HG02840 (cell line): ENCODE measurements at regions not wholly inside any gene's neighbourhood (a gene's known extent, or its start where the extent isn't known, plus 50 kb on each side); places are given as distances from the start of the nearest gene placed in this dataset.
"Not testable (repeated sequence)": the region's sequence is repeated elsewhere in the genome, so short reads cannot be mapped to it uniquely, and the experiment has no call there.

Experiments
- ATAC-seq: cut with Tn5 transposase; IDR thresholded peaks from one replicate; pipeline ENCODE4 v1.9.1; 2021; ENCODE audit warnings: mild to moderate bottlenecking, moderate library complexity, moderate number of reproducible peaks; ENCODE audit not compliant: unreplicated experiment, low FRiP score

DNA sequence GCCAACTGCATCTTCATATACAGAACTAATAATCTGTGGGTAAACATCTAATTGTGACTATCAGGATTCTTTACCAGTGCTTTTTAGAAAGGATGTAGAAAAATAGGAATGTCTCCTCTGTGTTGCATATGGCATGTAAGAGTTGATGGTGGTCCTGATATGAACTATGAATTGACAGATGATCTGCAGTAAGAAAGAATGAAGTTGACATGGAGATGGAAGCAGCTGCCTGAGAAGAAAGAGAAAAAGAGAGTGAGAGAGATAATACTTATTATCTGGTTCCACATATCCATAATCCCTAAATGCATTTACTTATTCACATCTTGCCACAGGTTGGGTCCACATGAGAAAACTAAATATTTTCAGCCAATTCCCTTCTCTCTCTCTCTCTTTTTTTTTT, 1022.9 kb downstream of the SLC6A15 start:
- no peak for ATAC-seq

DNA sequence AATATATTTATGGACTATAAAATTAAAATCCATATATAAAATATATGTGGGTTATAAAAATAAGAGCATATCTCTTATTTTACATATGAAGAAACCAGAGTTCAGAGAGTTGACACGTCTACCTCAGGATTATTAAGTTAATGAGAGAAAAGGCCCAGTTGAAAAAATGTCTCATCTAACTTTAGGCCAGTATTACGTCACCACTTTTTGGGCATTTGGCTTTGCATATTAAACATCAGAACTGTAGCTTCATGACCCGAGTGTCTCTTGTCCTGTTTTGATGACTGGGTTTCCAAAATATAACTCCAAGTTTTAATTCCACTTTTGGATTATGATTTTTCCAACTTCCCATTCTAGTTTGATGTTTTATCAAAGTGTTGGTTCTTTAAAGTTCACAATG, 1026.1 kb downstream of the SLC6A15 start:
- no peak for ATAC-seq

GRCh38 chr12:83870921-83871599, 1041.5 kb downstream of the SLC6A15 start:
- ATAC-seq, result not testable (repeated sequence)

GRCh38 chr12:83866477-83866876, 1046.1 kb downstream of the SLC6A15 start:
- ATAC-seq, result no peak

GRCh38 chr12:83865431-83865830, 1047.2 kb downstream of the SLC6A15 start:
- no peak for ATAC-seq

- ATAC-seq, result no peak
These were observed 1048.5 kb downstream of the SLC6A15 start for GRCh38 chr12:83864054-83864453.

GRCh38 chr12:83859021-83859420, 1053.6 kb downstream of the SLC6A15 start:
- ATAC-seq, result no peak

GRCh38 chr12:83856803-83857202, 1055.8 kb downstream of the SLC6A15 start:
- no peak for ATAC-seq

DNA sequence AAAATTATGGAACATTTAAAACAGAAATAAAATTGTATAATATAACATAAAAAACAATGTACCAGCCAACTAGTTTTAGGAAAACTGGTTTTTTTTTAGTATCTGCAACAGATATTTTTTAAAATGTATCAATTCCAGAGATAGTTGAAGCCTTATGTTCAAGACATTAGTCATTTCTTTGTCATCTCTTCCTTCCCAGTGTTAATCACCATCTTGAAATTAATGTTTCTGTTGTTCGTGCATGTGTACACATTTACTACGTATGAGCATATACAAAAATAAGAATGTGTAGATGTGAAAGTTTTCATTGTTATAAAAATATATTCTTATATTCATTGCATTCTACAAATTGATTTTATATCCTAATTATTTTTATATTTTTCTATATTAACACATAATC, 1062.1 kb downstream of the SLC6A15 start:
- ATAC-seq, result no peak

- no peak for ATAC-seq
These were observed 1063.9 kb downstream of the SLC6A15 start for GRCh38 chr12:83848702-83849101.

- ATAC-seq, result no peak
These were observed 1069.1 kb downstream of the SLC6A15 start for GRCh38 chr12:83843541-83843940.

DNA sequence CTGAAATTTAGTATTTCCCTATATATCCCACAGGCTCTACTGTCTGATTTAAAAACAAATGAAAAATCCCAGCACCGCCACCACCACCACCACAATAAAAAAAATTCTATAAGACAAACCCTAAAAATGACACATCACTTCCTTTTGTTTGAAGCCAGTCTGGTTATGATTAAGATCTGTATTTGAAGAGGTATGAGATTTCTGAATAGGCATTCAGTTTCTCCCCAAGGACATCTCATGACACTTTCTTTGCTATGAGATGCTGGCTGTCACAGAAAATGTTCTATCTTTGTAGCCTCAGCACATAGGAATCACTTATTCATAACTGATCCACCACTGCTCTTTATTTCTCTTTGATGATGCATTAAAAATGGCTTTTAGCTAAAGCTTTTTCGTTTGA, 1071.0 kb downstream of the SLC6A15 start:
- ATAC-seq, result no peak

DNA sequence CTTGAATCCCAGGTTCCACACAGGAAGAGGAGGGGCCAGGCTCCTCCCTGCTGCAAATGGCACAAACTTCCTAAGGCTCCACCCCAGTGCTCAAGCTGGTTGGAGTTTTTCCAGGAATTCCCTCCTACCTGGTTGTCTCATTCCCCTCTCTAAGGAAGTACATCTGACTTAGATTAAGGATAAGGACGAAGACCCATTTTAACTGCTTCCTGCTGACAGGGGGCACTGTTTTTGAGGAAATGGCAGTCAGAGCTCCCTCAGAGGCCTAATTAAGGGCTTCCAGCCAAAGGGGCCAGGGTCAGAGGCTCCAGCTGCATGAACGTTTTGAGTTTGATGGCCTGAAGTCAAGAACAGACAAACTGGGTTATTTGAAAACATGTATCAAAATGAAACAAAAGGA, 1084.7 kb downstream of the SLC6A15 start:
- no peak for ATAC-seq

GRCh38 chr12:83827193-83827592, 1085.4 kb downstream of the SLC6A15 start:
- ATAC-seq, result no peak

GRCh38 chr12:83826112-83826511, 1086.5 kb downstream of the SLC6A15 start:
- ATAC-seq, result no peak

GRCh38 chr12:83823386-83824045, 1089.1 kb downstream of the SLC6A15 start:
- peak; percentile 91 for ATAC-seq

DNA sequence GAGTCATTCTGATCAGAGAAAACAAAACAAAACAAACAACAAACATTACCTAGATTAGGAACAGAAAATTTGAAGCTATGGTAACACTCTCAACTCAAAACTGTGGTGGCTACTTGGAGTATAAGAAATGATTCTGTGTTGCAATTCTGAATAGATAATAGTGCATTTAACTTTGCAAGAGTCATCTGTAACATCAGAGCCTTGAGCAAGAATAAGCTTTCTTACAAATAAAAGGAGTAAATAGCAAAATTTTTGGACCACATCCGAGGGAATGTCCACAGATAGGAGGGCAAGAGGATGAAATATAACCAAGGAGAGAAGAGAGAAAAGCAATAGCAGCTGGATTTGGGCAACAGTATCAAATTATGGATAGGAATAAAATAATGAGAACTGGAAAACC, 1090.6 kb downstream of the SLC6A15 start:
- no peak for ATAC-seq

DNA sequence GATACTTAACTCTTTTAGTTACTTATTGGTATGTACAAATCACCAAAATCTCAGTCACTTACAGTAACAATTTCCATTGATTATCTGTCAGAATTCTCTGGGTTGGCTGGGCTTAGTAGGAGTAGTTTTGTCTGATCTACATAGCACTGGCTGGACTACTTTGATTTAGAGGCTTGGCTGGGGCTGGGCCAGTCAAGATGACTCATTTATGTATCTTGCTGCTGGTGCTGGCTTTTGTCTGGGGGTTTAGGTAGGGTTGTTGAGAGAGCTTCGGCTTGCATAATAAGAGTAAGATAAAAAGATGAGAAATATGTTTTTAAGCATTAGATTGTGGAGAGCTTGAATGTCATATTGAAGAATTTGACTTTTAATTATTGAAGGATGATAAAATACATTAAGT, 1093.7 kb downstream of the SLC6A15 start:
- no peak for ATAC-seq

DNA sequence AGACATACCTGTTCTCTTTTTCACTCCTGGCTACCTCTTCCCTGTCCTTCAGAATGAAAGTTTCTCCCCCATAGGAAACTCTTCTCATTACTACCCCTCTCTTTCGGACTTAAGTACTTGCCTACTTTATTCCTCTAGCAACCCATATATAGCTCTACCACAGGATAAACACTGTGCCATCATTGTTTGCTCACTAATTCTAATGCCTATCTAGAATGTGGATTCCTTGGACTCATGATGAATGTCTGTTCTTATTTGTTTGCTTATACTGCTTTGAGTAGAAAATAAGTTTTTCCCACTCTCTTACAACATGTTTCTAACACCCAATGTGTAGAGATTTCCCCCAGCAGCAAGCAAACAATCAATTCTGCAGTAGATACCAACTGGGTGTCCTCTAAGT, 1094.9 kb downstream of the SLC6A15 start:
- no peak for ATAC-seq

DNA sequence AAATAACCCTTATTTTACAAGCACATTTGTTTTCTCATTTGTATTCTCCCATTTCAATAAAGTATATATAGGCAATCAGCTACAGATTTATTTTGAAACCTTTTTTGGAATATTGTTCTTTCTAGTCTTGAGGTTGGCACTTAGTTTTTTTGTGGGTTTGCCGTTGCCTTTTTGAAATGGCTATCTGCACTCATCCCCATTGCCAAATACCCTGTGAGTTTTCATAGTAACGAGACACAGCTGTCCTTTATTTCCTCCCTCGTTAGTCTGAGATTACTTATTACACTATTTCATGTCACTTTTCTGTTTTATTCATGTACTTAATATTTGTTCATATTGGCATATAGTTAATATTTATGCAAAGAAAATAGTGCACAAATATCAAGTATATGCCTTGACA, 1104.0 kb downstream of the SLC6A15 start:
- ATAC-seq, result no peak

DNA sequence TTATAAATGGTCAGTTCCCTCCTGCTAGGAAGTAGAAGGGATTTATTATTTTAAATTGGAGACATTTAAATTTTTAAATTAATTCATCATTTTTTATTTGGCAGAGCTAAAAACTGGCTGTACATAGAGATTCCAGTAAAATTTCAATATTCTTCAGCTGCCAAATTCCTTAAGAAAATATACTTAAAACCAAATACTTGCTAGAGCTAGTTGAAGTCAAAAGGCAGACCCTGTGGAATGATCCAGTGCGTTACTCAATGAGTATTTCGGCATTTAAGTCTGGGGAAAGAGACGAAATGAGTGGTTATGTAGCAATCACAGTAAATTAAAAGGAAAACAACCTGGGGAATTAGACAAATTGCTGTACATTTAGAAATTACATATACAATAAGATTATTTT, 1104.7 kb downstream of the SLC6A15 start:
- no peak for ATAC-seq

DNA sequence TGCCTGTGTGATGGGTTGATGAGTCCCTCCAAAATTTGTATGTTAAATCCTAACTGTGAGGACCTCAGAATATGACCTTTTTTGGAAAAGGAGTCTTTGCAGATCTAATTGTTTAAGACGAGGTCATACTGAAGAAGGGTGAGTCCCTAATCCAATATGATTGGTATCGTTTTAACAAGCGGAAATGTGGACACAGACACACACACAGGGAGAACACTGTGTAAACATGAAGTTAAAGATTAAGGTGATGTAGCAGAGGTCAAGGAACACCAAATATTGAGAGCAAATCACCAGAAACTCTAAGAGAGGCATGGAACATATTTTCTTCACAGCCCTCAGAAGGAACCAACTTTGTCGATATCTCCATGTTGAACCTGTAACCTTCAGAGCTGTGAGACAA, 1106.7 kb downstream of the SLC6A15 start:
- ATAC-seq, result no peak
